GM23338 (cell line): ENCODE measurements at regions not wholly inside any gene's neighbourhood (a gene's known extent, or its start where the extent isn't known, plus 50 kb on each side); places are given as distances from the start of the nearest gene placed in this dataset.

Experiments
- ATAC-seq: fragments of 200-7000 bp; cut with Tn5 transposase; 3 replicates; pipeline ENCODE4 v1.9.1; 2020
- DNase-seq: peaks from one replicate; pipeline ENCODE4 v3.0.0-alpha.2; 2015; ENCODE audit warnings: low spot score
- H2AFZ ChIP-seq: fragments of 200-600 bp; sonication (generic); 2 replicates; pipeline ENCODE4 v1.8.0; 2016; ENCODE audit warnings: antibody characterized with exemption, mild to moderate bottlenecking, moderate library complexity
- H3F3A ChIP-seq: fragments of 200-600 bp; sonication (generic); replicated peaks from 2 replicates; pipeline ENCODE4 v1.8.0; 2017; ENCODE audit warnings: antibody characterized with exemption, mixed run types, low read depth
- H3K27ac ChIP-seq: fragments of 200-600 bp; sonication (generic); 2 replicates; pipeline ENCODE4 v1.6.1; 2016; ENCODE audit warnings: low read depth
- H3K27me3 ChIP-seq: fragments of 200-600 bp; sonication (generic); 2 replicates; pipeline ENCODE4 v1.8.0; 2016; ENCODE audit warnings: mild to moderate bottlenecking, mixed run types, moderate library complexity; ENCODE audit not compliant: insufficient read depth
- H3K36me3 ChIP-seq: fragments of 200-600 bp; sonication (generic); 2 replicates; pipeline ENCODE4 v1.8.0; 2016; ENCODE audit warnings: mild to moderate bottlenecking; ENCODE audit not compliant: insufficient read depth
- H3K4me1 ChIP-seq: fragments of 200-600 bp; sonication (generic); 2 replicates; pipeline ENCODE4 v1.8.0; 2016; ENCODE audit warnings: mild to moderate bottlenecking, moderate library complexity; ENCODE audit not compliant: insufficient read depth
- H3K4me2 ChIP-seq: fragments of 200-600 bp; sonication (generic); 2 replicates; pipeline ENCODE4 v1.7.1; 2017; ENCODE audit warnings: mixed run types
- H3K4me3 ChIP-seq: fragments of 200-600 bp; sonication (generic); 2 replicates; pipeline ENCODE4 v1.6.1; 2016; ENCODE audit warnings: mixed run types
- H3K79me2 ChIP-seq: fragments of 200-600 bp; sonication (generic); replicated peaks from 2 replicates; pipeline ENCODE4 v1.8.0; 2017; ENCODE audit warnings: mild to moderate bottlenecking; ENCODE audit not compliant: insufficient read depth
- H3K9me2 ChIP-seq: fragments of 200-600 bp; sonication (generic); 2 replicates; pipeline ENCODE4 v1.8.0; 2017; ENCODE audit not compliant: insufficient read depth
- H4K20me1 ChIP-seq: fragments of 200-600 bp; sonication (generic); replicated peaks from 2 replicates; pipeline ENCODE4 v1.8.0; 2017; ENCODE audit warnings: mild to moderate bottlenecking; ENCODE audit not compliant: insufficient read depth
- H3K27ac Mint-ChIP-seq: 2 replicates; pipeline ENCODE4 v1.8.0; 2020; ENCODE audit warnings: inconsistent platforms, mild to moderate bottlenecking, moderate library complexity, mixed read lengths
- H3K27me3 Mint-ChIP-seq: 3 replicates; pipeline ENCODE4 v1.8.0; 2022; ENCODE audit warnings: low read depth, mild to moderate bottlenecking, moderate library complexity, mixed read lengths, inconsistent platforms; ENCODE audit not compliant: insufficient read depth, poor library complexity
- H3K36me3 Mint-ChIP-seq: 3 replicates; pipeline ENCODE4 v1.8.0; 2021; ENCODE audit warnings: low read depth, mild to moderate bottlenecking, inconsistent platforms, moderate library complexity, mixed read lengths
- H3K4me1 Mint-ChIP-seq: 3 replicates; pipeline ENCODE4 v1.8.0; 2020; ENCODE audit warnings: mild to moderate bottlenecking, inconsistent platforms, mixed read lengths
- H3K4me3 Mint-ChIP-seq: 3 replicates; pipeline ENCODE4 v1.8.0; 2021; ENCODE audit warnings: moderate library complexity, mild to moderate bottlenecking, inconsistent platforms, mixed read lengths
- H3K9me3 Mint-ChIP-seq: 3 replicates; pipeline ENCODE4 v1.8.0; 2020; ENCODE audit warnings: moderate library complexity, mild to moderate bottlenecking, inconsistent platforms, mixed read lengths
- CREB1 ChIP-seq: fragments of 250-450 bp; sonication (Bioruptor Pico); IDR thresholded peaks from 2 replicates; pipeline ENCODE4 v1.5.0; 2020; ENCODE audit warnings: low read depth, mild to moderate bottlenecking, moderate library complexity
- EZH2 ChIP-seq: fragments of 200-600 bp; sonication (generic); IDR thresholded peaks from one replicate; pipeline ENCODE4 v1.8.0; 2017; ENCODE audit warnings: antibody characterized with exemption, mild to moderate bottlenecking, low read depth; ENCODE audit not compliant: unreplicated experiment
- EZH2phosphoT487 ChIP-seq: fragments of 200-600 bp; sonication (generic); IDR thresholded peaks from one replicate; pipeline ENCODE4 v1.8.1; 2018; ENCODE audit warnings: antibody characterized with exemption; ENCODE audit not compliant: unreplicated experiment
- JUNB ChIP-seq: IDR thresholded peaks from one replicate; pipeline ENCODE4 v1.6.1; 2016; ENCODE audit warnings: antibody characterized with exemption; ENCODE audit not compliant: unreplicated experiment
- NANOG ChIP-seq: IDR thresholded peaks from 2 replicates; pipeline ENCODE4 v1.6.1; 2016; ENCODE audit warnings: antibody characterized with exemption, borderline replicate concordance
- POLR2AphosphoS5 ChIP-seq: IDR thresholded peaks from 2 replicates; pipeline ENCODE4 v1.6.1; 2016; ENCODE audit warnings: antibody characterized with exemption, low read depth
- STAT1 ChIP-seq: IDR thresholded peaks from one replicate; pipeline ENCODE4 v1.6.1; 2016; ENCODE audit warnings: antibody characterized with exemption; ENCODE audit not compliant: unreplicated experiment
- ZNF114 ChIP-seq: fragments of 250-450 bp; sonication (Bioruptor Pico); IDR thresholded peaks from 2 replicates; pipeline ENCODE4 v1.5.0; 2020; ENCODE audit warnings: mild to moderate bottlenecking, moderate library complexity
- ZNF331 ChIP-seq: fragments of 250-450 bp; sonication (Bioruptor Pico); IDR thresholded peaks from 2 replicates; pipeline ENCODE4 v1.5.0; 2020; ENCODE audit warnings: low read depth, mild to moderate bottlenecking, moderate library complexity
- TF ChIP-seq, protein P1 (sequence below): IDR thresholded peaks from 2 replicates; pipeline ENCODE4 v1.6.1; 2016; ENCODE audit warnings: antibody characterized with exemption
- TF ChIP-seq, protein P2 (sequence below): IDR thresholded peaks from one replicate; pipeline ENCODE4 v1.6.1; 2018; ENCODE audit warnings: antibody characterized with exemption; ENCODE audit not compliant: unreplicated experiment
- TF ChIP-seq, protein P3 (sequence below), 2 experiments: fragments of 200-600 bp in 1 of 2; sonication (generic) in 1 of 2; conservative IDR thresholded peaks; 2 replicates each; pipeline versions ENCODE4 v1.5.1 to v1.6.1; 2016 to 2017; ENCODE audit warnings: antibody characterized with exemption in 2 of 2, low read depth in 2 of 2, mild to moderate bottlenecking in 2 of 2, moderate library complexity in 1 of 2

DNA sequence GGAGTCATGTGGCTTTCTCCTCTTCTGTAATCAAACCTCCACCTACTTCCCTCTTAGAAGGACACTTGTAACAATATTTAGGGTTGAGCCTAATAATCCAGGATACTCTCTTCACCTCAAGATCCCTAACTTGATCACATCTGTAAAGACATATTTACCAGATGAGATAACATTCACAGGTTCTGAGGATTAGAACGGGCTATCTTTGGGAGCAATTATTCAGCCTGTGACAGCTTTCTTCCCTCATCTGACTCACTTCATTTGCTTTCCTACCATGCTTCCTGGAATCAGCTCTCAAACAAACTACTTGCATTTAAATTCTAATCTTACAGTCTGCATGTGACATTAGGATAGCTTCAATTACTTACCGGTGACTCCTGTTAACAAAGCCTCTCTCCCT, 133.5 kb upstream of the NDST3 start:
- DNase-seq = no peak
- Histone ChIP-seq H3K79me2 (no peaks in the 10 kb centered on the region), H3K4me1 (0 out of 2 replicates have a peak, but pooled peaks cover 6% of the 10 kb centered on the region), H4K20me1 (no peaks in the 10 kb centered on the region), H3K27me3 (no peaks in the 10 kb centered on the region), H2AFZ (no peak overlapping the region), H3K27ac (no peak overlapping the region), H3K4me3 (no peak overlapping the region), H3K36me3 (no peaks in the 10 kb centered on the region), H3K9me2 (peaks cover 13% of the 10 kb centered on the region), H3K4me2 (no peak overlapping the region), H3F3A (no peaks in the 10 kb centered on the region)
- Mint-ChIP-seq H3K9me3 (no peaks in the 10 kb centered on the region), H3K4me3 (no peak overlapping the region), H3K4me1 (peaks cover 2% of the 10 kb centered on the region; the same call in 1 of the 3 replicates), H3K27me3 (no peaks in the 10 kb centered on the region), H3K27ac (no peak overlapping the region), H3K36me3 (no peaks in the 10 kb centered on the region)
- TF ChIP-seq EZH2phosphoT487 = no peak
- no peak for ATAC-seq

DNA sequence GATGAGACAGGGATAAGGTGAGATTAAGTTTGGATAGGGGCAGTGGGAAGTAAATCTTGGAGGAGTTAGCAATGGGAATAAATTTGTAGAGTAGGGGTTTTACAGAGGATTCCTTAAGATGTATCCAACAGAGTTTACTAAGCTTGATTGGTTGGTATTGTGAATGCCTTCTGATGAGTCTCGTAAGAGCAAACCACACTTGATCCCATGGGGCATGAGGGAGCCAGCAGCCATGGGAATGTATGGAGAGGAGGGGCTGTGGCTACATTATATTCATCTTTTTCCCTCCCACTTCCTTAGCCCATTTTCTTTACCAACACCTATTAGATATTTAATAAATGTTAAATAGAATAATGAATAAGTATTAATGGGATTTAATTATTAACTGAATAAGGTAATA, 126.6 kb upstream of the NDST3 start:
- Histone ChIP-seq H3K36me3 (no peaks in the 10 kb centered on the region), H3K4me2 (no peak overlapping the region), H4K20me1 (no peaks in the 10 kb centered on the region), H3K79me2 (no peaks in the 10 kb centered on the region), H3K27ac (no peak overlapping the region), H3K9me2 (no peaks in the 10 kb centered on the region), H3F3A (no peaks in the 10 kb centered on the region), H3K27me3 (no peaks in the 10 kb centered on the region), H3K4me1 (no peaks in the 10 kb centered on the region), H3K4me3 (no peak overlapping the region), H2AFZ (no peak overlapping the region)
- H3K4me3 Mint-ChIP-seq = no peak overlapping the region
- H3K9me3 Mint-ChIP-seq = no peaks in the 10 kb centered on the region
- ATAC-seq = no peak
- no peaks in the 10 kb centered on the region for H3K27me3 Mint-ChIP-seq
- no peak for DNase-seq
- no peaks in the 10 kb centered on the region for H3K36me3 Mint-ChIP-seq
- H3K4me1 Mint-ChIP-seq = no peaks in the 10 kb centered on the region
- no peak overlapping the region for H3K27ac Mint-ChIP-seq
- TF ChIP-seq ZNF114 (CRISPR knock-in tag) (no peak), JUNB (no peak), ZNF331 (CRISPR knock-in tag) (no peak), EZH2 (no peak), NANOG (no peak), STAT1 (no peak), POLR2AphosphoS5 (no peak), CREB1 (CRISPR knock-in tag) (no peak), EZH2phosphoT487 (no peak)
- TF ChIP-seq, protein P1, sequence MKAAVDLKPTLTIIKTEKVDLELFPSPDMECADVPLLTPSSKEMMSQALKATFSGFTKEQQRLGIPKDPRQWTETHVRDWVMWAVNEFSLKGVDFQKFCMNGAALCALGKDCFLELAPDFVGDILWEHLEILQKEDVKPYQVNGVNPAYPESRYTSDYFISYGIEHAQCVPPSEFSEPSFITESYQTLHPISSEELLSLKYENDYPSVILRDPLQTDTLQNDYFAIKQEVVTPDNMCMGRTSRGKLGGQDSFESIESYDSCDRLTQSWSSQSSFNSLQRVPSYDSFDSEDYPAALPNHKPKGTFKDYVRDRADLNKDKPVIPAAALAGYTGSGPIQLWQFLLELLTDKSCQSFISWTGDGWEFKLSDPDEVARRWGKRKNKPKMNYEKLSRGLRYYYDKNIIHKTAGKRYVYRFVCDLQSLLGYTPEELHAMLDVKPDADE = no peak
- TF ChIP-seq, protein P2, sequence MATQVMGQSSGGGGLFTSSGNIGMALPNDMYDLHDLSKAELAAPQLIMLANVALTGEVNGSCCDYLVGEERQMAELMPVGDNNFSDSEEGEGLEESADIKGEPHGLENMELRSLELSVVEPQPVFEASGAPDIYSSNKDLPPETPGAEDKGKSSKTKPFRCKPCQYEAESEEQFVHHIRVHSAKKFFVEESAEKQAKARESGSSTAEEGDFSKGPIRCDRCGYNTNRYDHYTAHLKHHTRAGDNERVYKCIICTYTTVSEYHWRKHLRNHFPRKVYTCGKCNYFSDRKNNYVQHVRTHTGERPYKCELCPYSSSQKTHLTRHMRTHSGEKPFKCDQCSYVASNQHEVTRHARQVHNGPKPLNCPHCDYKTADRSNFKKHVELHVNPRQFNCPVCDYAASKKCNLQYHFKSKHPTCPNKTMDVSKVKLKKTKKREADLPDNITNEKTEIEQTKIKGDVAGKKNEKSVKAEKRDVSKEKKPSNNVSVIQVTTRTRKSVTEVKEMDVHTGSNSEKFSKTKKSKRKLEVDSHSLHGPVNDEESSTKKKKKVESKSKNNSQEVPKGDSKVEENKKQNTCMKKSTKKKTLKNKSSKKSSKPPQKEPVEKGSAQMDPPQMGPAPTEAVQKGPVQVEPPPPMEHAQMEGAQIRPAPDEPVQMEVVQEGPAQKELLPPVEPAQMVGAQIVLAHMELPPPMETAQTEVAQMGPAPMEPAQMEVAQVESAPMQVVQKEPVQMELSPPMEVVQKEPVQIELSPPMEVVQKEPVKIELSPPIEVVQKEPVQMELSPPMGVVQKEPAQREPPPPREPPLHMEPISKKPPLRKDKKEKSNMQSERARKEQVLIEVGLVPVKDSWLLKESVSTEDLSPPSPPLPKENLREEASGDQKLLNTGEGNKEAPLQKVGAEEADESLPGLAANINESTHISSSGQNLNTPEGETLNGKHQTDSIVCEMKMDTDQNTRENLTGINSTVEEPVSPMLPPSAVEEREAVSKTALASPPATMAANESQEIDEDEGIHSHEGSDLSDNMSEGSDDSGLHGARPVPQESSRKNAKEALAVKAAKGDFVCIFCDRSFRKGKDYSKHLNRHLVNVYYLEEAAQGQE = no peak
- TF ChIP-seq, protein P3, sequence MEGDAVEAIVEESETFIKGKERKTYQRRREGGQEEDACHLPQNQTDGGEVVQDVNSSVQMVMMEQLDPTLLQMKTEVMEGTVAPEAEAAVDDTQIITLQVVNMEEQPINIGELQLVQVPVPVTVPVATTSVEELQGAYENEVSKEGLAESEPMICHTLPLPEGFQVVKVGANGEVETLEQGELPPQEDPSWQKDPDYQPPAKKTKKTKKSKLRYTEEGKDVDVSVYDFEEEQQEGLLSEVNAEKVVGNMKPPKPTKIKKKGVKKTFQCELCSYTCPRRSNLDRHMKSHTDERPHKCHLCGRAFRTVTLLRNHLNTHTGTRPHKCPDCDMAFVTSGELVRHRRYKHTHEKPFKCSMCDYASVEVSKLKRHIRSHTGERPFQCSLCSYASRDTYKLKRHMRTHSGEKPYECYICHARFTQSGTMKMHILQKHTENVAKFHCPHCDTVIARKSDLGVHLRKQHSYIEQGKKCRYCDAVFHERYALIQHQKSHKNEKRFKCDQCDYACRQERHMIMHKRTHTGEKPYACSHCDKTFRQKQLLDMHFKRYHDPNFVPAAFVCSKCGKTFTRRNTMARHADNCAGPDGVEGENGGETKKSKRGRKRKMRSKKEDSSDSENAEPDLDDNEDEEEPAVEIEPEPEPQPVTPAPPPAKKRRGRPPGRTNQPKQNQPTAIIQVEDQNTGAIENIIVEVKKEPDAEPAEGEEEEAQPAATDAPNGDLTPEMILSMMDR (conservative IDR thresholded peaks at IDR 0.05; ENCODE audit: low read depth in 2 of 2) = no peak
